ENCODE measurements at regions not wholly inside any gene's neighbourhood (a gene's known extent, or its start where the extent isn't known, plus 50 kb on each side); places are given as distances from the start of the nearest gene placed in this dataset.
"Not testable (repeated sequence)": the region's sequence is repeated elsewhere in the genome, so short reads cannot be mapped to it uniquely, and the experiment has no call there.

DNA sequence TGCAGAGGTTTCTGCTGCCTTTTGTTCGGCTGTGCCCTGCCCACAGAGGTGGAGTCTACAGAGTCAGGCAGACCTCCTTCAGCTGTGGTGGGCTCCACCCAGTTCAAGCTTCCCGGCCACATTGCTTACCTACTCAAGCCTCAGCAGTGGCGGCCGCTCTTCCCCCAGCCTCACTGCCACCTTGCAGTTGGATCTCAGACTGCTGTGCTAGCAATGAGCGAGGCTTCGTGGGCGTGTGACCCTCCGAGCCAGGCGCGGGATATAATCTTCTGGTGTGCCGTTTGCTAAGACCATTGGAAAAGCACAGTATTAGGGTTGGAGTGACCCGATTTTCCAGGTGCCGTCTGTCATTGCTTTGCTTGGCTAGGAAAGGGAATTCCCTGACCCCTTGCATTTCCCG is 82.4 kb upstream of the ZC4H2 start:
- TF ChIP-seq, protein P1, sequence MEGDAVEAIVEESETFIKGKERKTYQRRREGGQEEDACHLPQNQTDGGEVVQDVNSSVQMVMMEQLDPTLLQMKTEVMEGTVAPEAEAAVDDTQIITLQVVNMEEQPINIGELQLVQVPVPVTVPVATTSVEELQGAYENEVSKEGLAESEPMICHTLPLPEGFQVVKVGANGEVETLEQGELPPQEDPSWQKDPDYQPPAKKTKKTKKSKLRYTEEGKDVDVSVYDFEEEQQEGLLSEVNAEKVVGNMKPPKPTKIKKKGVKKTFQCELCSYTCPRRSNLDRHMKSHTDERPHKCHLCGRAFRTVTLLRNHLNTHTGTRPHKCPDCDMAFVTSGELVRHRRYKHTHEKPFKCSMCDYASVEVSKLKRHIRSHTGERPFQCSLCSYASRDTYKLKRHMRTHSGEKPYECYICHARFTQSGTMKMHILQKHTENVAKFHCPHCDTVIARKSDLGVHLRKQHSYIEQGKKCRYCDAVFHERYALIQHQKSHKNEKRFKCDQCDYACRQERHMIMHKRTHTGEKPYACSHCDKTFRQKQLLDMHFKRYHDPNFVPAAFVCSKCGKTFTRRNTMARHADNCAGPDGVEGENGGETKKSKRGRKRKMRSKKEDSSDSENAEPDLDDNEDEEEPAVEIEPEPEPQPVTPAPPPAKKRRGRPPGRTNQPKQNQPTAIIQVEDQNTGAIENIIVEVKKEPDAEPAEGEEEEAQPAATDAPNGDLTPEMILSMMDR (IDR thresholded peaks at IDR 0.05) = not testable (repeated sequence)
- not testable (repeated sequence) for TF ChIP-seq POLR2AphosphoS5, TCF7L2 (IDR thresholded peaks at IDR 0.05; ENCODE audit: low read depth, low read length)
- TF ChIP-seq, protein P2, sequence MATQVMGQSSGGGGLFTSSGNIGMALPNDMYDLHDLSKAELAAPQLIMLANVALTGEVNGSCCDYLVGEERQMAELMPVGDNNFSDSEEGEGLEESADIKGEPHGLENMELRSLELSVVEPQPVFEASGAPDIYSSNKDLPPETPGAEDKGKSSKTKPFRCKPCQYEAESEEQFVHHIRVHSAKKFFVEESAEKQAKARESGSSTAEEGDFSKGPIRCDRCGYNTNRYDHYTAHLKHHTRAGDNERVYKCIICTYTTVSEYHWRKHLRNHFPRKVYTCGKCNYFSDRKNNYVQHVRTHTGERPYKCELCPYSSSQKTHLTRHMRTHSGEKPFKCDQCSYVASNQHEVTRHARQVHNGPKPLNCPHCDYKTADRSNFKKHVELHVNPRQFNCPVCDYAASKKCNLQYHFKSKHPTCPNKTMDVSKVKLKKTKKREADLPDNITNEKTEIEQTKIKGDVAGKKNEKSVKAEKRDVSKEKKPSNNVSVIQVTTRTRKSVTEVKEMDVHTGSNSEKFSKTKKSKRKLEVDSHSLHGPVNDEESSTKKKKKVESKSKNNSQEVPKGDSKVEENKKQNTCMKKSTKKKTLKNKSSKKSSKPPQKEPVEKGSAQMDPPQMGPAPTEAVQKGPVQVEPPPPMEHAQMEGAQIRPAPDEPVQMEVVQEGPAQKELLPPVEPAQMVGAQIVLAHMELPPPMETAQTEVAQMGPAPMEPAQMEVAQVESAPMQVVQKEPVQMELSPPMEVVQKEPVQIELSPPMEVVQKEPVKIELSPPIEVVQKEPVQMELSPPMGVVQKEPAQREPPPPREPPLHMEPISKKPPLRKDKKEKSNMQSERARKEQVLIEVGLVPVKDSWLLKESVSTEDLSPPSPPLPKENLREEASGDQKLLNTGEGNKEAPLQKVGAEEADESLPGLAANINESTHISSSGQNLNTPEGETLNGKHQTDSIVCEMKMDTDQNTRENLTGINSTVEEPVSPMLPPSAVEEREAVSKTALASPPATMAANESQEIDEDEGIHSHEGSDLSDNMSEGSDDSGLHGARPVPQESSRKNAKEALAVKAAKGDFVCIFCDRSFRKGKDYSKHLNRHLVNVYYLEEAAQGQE (IDR thresholded peaks at IDR 0.05; ENCODE audit: insufficient read depth in 1 of 2, low read depth in 2 of 2, low read length in 1 of 2) = not testable (repeated sequence)

Measured in Panc1 (cell line).